ENCODE measurements at regions not wholly inside any gene's neighbourhood (a gene's known extent, or its start where the extent isn't known, plus 50 kb on each side); places are given as distances from the start of the nearest gene placed in this dataset.
"Not testable (repeated sequence)": the region's sequence is repeated elsewhere in the genome, so short reads cannot be mapped to it uniquely, and the experiment has no call there.

DNA sequence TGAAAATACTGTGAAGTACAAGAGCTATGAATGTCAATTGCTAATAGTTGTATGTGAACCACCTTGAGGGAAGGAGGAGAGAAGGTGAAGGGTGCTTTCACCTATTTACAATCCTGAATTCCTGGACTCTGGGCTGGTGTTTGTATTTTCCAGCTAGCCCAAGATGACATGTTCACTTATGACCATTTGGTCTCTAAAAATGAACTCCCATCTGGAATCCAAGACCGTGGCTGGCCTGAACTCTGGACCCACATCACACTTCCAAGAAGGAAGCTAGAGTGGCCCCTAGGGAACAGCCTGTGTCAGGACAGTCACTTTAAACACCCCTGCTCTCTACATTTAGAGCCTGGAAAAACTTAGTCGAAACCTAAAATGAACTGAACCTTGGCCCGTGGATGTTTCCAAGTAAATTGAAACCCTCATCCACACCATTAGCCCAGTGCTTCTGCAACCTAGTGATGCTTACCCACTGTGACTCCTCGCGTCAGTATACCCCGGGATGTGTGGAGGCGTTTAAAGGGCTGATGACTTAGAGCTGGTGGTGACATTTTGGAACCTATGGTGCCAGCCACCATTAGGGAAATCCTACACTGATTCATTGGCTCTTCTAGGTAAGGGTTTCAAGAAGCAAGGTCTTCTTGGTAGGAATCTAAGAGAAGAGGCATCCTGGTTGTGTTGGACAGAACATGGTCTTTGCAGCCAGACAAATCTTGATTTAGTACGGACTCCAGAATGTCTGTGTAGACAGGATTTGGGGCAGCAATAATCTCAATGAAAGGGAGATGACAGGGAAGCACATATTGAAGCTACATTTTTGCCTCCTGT, 171.5 kb upstream of the IRF2BP2 start:
- Histone ChIP-seq H3K4me1 (no peaks in the 10 kb centered on the region), H3K4me3 (no peak overlapping the region), H3K27me3 (peaks cover 0 to 1% of the 10 kb centered on the region in 2 donors), H3K27ac (no peak overlapping the region), H3K9me3 (no peaks in the 10 kb centered on the region), H3K36me3 (no peaks in the 10 kb centered on the region)
- intact Hi-C loops (cut with DNase I; ENCODE audit: low total_unique reads): no loop called here
- DNase-seq: no peak
- no peak for TF ChIP-seq CTCF (IDR thresholded peaks at IDR 0.05)
- no peak for TF ChIP-seq POLR2A (IDR thresholded peaks at IDR 0.05)

DNA sequence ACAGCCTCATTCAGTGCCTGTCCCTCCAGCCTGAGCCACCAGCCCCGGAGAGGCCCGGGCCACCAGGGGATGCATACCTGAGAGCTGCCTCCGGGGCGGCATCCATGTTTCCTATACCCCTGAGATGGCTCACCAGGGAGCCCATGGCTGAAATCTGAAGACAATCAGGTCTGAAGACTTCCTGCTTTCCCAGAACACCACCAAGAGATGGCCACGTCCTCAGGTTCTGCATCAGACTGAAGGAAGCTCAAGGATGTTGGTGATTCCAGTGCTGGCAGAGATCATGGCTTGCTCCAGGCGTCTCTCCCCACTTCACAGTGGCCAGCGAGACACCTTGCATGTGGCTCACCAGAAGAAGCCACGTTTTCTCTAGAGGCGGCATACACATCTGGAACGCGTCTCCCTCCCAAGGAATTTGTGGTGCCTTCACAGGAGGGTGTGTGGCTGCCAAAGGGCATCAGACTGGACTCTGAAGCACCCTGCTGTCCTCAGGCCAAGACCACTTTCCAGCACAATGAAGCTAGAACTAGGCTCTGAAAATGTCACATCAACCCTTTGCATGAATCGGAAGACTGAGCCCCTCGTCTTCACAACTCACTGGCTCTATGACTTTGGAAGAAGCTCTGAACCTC, 170.7 kb upstream of the IRF2BP2 start:
- no peak for DNase-seq
- Histone ChIP-seq H3K27ac (no peak overlapping the region), H3K9me3 (no peaks in the 10 kb centered on the region), H3K27me3 (peaks cover 0 to 3% of the 10 kb centered on the region in 2 donors), H3K4me1 (no peaks in the 10 kb centered on the region), H3K36me3 (no peaks in the 10 kb centered on the region), H3K4me3 (no peak overlapping the region)
- intact Hi-C loops (cut with DNase I; ENCODE audit: low total_unique reads): no loop called here
- TF ChIP-seq CTCF (IDR thresholded peaks at IDR 0.05): no peak
- no peak for TF ChIP-seq POLR2A (IDR thresholded peaks at IDR 0.05)

GRCh38 chr1:234780112-234780511, 170.1 kb upstream of the IRF2BP2 start:
- no peak overlapping the region for H3K27ac ChIP-seq
- intact Hi-C loops (cut with DNase I; ENCODE audit: low total_unique reads): no loop called here
- H3K27me3 ChIP-seq: peaks cover 0 to 3% of the 10 kb centered on the region in 2 donors
- no peaks in the 10 kb centered on the region for H3K36me3 ChIP-seq
- TF ChIP-seq CTCF (IDR thresholded peaks at IDR 0.05) (no peak), POLR2A (IDR thresholded peaks at IDR 0.05) (no peak)
- H3K9me3 ChIP-seq: no peaks in the 10 kb centered on the region
- no peak for DNase-seq
- no peaks in the 10 kb centered on the region for H3K4me1 ChIP-seq
- H3K4me3 ChIP-seq: no peak overlapping the region

- H3K27me3 ChIP-seq; H3K4me1 ChIP-seq; H3K4me3 ChIP-seq; H3K9me3 ChIP-seq; intact Hi-C loops (cut with DNase I; ENCODE audit: low total_unique reads); H3K27ac ChIP-seq; DNase-seq; H3K36me3 ChIP-seq: not testable (repeated sequence)
These were observed 169.6 kb upstream of the IRF2BP2 start for GRCh38 chr1:234779600-234779999.

DNA sequence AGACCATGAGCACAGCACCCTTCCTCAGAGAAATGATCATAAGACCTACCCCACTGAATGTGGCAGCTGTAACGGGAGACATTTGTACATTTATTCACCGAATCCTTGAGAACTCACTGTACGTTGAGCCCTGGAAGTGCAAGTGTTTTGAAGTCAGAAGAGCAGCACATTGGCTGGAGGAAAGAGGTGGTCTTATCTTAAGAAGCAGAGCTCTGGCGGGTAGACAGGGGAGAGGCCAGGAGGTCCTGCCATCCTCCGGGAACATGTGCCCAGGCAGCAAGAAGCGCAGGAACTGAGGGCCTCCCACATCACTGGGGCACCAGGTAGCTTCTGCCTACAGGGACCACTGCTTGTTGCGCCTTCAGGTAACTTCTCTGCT, 169.2 kb upstream of the IRF2BP2 start:
- H3K36me3 ChIP-seq: no peaks in the 10 kb centered on the region
- TF ChIP-seq CTCF (IDR thresholded peaks at IDR 0.05) (no peak), POLR2A (IDR thresholded peaks at IDR 0.05) (no peak)
- no peak overlapping the region for H3K4me3 ChIP-seq
- H3K27me3 ChIP-seq: peaks cover 0 to 3% of the 10 kb centered on the region in 2 donors
- no peak overlapping the region for H3K27ac ChIP-seq
- DNase-seq: no peak
- H3K4me1 ChIP-seq: no peaks in the 10 kb centered on the region
- H3K9me3 ChIP-seq: no peaks in the 10 kb centered on the region
- intact Hi-C loops (cut with DNase I; ENCODE audit: low total_unique reads): no loop called here

All from uterus (tissue), 3 donors.